ENCODE measurements at regions not wholly inside any gene's neighbourhood (a gene's known extent, or its start where the extent isn't known, plus 50 kb on each side); places are given as distances from the start of the nearest gene placed in this dataset.

DNA sequence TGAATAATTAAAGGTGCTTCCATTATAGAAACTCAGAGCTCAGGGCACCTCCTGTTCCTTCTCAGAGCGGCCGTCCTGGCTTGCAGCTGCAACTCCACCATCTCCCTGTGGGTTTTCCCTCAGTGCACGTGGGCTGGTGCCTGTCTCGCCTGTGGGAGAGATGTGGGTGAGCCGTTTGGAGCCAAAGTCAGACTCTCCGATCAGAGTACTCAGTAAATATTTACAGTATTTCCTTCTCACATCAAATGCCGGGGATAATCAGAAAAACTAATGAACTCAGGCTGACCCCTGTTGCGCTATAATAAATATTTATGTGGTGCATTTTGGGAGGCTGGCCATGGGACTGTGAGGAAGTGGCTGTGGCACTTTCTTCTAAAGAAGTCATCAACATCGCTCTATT is 155.8 kb upstream of the HABP2 start:
- H2AFZ ChIP-seq (ENCODE audit: low read depth, low read length), result no peak overlapping the region
- no peak overlapping the region for H3K9ac ChIP-seq (ENCODE audit: low read length)
- no peak overlapping the region for H3K4me2 ChIP-seq (ENCODE audit: low read length)
- TF ChIP-seq RAD21 (conservative IDR thresholded peaks at IDR 0.05) (no peak), SMC3 (conservative IDR thresholded peaks at IDR 0.05; ENCODE audit: poor library complexity) (no peak), TAF1 (IDR thresholded peaks at IDR 0.05; ENCODE audit: low read depth) (no peak)
- TF ChIP-seq, protein P1, sequence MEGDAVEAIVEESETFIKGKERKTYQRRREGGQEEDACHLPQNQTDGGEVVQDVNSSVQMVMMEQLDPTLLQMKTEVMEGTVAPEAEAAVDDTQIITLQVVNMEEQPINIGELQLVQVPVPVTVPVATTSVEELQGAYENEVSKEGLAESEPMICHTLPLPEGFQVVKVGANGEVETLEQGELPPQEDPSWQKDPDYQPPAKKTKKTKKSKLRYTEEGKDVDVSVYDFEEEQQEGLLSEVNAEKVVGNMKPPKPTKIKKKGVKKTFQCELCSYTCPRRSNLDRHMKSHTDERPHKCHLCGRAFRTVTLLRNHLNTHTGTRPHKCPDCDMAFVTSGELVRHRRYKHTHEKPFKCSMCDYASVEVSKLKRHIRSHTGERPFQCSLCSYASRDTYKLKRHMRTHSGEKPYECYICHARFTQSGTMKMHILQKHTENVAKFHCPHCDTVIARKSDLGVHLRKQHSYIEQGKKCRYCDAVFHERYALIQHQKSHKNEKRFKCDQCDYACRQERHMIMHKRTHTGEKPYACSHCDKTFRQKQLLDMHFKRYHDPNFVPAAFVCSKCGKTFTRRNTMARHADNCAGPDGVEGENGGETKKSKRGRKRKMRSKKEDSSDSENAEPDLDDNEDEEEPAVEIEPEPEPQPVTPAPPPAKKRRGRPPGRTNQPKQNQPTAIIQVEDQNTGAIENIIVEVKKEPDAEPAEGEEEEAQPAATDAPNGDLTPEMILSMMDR (IDR thresholded peaks at IDR 0.05; ENCODE audit: poor library complexity, severe bottlenecking), result no peak
- no peaks in the 10 kb centered on the region for H3K36me3 ChIP-seq (ENCODE audit: insufficient read depth, low read length)
- no peaks in the 10 kb centered on the region for H3K27me3 ChIP-seq (ENCODE audit: insufficient read depth, low read depth, low read length)
- no peak overlapping the region for H3K27ac ChIP-seq (ENCODE audit: low read length)
- no peaks in the 10 kb centered on the region for H3K9me2 ChIP-seq (ENCODE audit: insufficient read depth, low read length)
- no peaks in the 10 kb centered on the region for H4K20me1 ChIP-seq (ENCODE audit: insufficient read depth)
- no peaks in the 10 kb centered on the region for H3K9me3 ChIP-seq (ENCODE audit: low read length)
- H3K4me3 ChIP-seq (ENCODE audit: low read length), result no peak overlapping the region
- H3K79me2 ChIP-seq (replicated peaks; ENCODE audit: insufficient read depth, low read length), result no peaks in the 10 kb centered on the region
- no peaks in the 10 kb centered on the region for H3F3A ChIP-seq (ENCODE audit: insufficient read depth, low read length, poor library complexity, severe bottlenecking)

DNA sequence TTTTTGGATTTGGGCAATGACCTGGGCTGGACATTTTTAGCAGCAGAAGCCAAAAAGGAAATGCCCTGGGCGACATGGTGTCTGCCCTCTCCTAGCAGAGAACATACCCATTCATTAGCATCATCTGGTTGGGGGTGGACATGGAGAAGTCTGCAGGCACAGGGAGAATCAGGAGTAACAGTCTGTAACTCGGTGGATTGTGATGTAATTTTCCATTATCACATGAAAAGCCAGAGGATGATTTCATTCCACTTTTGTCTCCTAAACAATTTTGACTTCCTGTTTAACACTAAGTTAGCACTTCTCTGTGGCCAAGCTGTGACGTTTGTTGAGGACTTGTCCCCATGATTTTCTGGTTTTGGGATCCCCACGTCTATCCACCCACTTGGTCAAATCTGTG is 153.8 kb upstream of the HABP2 start:
- H3K4me3 ChIP-seq (ENCODE audit: low read length), result no peak overlapping the region
- H3K27me3 ChIP-seq (ENCODE audit: insufficient read depth, low read depth, low read length), result no peaks in the 10 kb centered on the region
- no peaks in the 10 kb centered on the region for H4K20me1 ChIP-seq (ENCODE audit: insufficient read depth)
- H3F3A ChIP-seq (ENCODE audit: insufficient read depth, low read length, poor library complexity, severe bottlenecking), result no peaks in the 10 kb centered on the region
- no peaks in the 10 kb centered on the region for H3K9me2 ChIP-seq (ENCODE audit: insufficient read depth, low read length)
- no peaks in the 10 kb centered on the region for H3K79me2 ChIP-seq (replicated peaks; ENCODE audit: insufficient read depth, low read length)
- no peak for TF ChIP-seq EP300 (conservative IDR thresholded peaks at IDR 0.05; ENCODE audit: poor library complexity, severe bottlenecking)
- no peak for TF ChIP-seq SMC3 (conservative IDR thresholded peaks at IDR 0.05; ENCODE audit: poor library complexity)
- no peak for TF ChIP-seq TAF1 (IDR thresholded peaks at IDR 0.05; ENCODE audit: low read depth)
- TF ChIP-seq POLR2AphosphoS5 (IDR thresholded peaks at IDR 0.05), result no peak
- no peak for TF ChIP-seq MXI1 (conservative IDR thresholded peaks at IDR 0.05; ENCODE audit: poor library complexity, severe bottlenecking)
- TF ChIP-seq, protein P1 (IDR thresholded peaks at IDR 0.05; ENCODE audit: poor library complexity, severe bottlenecking), result no peak
- no peaks in the 10 kb centered on the region for H3K9me3 ChIP-seq (ENCODE audit: low read length)
- H3K36me3 ChIP-seq (ENCODE audit: insufficient read depth, low read length), result no peaks in the 10 kb centered on the region
- no peak overlapping the region for H3K9ac ChIP-seq (ENCODE audit: low read length)
- H3K4me2 ChIP-seq (ENCODE audit: low read length), result no peak overlapping the region
- H2AFZ ChIP-seq (ENCODE audit: low read depth, low read length), result no peak overlapping the region
- H3K27ac ChIP-seq (ENCODE audit: low read length), result no peak overlapping the region

DNA sequence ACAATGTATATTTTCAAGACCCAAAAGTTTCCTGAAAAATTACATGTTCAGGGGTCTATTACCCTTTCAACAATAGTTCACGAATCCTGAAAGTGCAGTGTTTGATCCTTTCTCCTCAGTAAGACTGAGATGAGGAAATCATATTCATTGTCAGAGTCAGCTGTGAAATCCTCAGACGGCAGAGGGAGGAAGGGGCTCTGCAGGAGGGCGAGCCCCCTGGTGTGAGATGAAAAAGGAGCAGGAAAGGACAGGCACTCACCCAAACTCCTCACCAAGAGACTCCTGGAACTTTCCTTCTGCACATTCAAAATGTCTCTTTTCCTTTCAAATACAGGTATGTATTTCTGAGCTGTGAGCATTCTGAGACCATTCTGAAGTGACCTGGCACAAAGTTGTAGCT is 150.3 kb upstream of the HABP2 start:
- no peaks in the 10 kb centered on the region for H3K9me3 ChIP-seq (ENCODE audit: low read length)
- no peak overlapping the region for H3K27ac ChIP-seq (ENCODE audit: low read length)
- no peaks in the 10 kb centered on the region for H3K27me3 ChIP-seq (ENCODE audit: insufficient read depth, low read depth, low read length)
- H3F3A ChIP-seq (ENCODE audit: insufficient read depth, low read length, poor library complexity, severe bottlenecking), result no peaks in the 10 kb centered on the region
- H3K9me2 ChIP-seq (ENCODE audit: insufficient read depth, low read length), result no peaks in the 10 kb centered on the region
- TF ChIP-seq, protein P1 (IDR thresholded peaks at IDR 0.05; ENCODE audit: poor library complexity, severe bottlenecking), result no peak
- TF ChIP-seq EZH2 (IDR thresholded peaks at IDR 0.05; ENCODE audit: borderline replicate concordance, insufficient read depth, low read length, poor library complexity, severe bottlenecking), result no peak
- TF ChIP-seq POLR2AphosphoS5 (IDR thresholded peaks at IDR 0.05), result no peak
- TF ChIP-seq, protein P2, sequence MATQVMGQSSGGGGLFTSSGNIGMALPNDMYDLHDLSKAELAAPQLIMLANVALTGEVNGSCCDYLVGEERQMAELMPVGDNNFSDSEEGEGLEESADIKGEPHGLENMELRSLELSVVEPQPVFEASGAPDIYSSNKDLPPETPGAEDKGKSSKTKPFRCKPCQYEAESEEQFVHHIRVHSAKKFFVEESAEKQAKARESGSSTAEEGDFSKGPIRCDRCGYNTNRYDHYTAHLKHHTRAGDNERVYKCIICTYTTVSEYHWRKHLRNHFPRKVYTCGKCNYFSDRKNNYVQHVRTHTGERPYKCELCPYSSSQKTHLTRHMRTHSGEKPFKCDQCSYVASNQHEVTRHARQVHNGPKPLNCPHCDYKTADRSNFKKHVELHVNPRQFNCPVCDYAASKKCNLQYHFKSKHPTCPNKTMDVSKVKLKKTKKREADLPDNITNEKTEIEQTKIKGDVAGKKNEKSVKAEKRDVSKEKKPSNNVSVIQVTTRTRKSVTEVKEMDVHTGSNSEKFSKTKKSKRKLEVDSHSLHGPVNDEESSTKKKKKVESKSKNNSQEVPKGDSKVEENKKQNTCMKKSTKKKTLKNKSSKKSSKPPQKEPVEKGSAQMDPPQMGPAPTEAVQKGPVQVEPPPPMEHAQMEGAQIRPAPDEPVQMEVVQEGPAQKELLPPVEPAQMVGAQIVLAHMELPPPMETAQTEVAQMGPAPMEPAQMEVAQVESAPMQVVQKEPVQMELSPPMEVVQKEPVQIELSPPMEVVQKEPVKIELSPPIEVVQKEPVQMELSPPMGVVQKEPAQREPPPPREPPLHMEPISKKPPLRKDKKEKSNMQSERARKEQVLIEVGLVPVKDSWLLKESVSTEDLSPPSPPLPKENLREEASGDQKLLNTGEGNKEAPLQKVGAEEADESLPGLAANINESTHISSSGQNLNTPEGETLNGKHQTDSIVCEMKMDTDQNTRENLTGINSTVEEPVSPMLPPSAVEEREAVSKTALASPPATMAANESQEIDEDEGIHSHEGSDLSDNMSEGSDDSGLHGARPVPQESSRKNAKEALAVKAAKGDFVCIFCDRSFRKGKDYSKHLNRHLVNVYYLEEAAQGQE (IDR thresholded peaks at IDR 0.05; ENCODE audit: borderline replicate concordance), result no peak
- no peak for TF ChIP-seq RAD21 (conservative IDR thresholded peaks at IDR 0.05)
- no peak for TF ChIP-seq SMC3 (conservative IDR thresholded peaks at IDR 0.05; ENCODE audit: poor library complexity)
- no peak for TF ChIP-seq TAF1 (IDR thresholded peaks at IDR 0.05; ENCODE audit: low read depth)
- TF ChIP-seq EP300 (conservative IDR thresholded peaks at IDR 0.05; ENCODE audit: poor library complexity, severe bottlenecking), result no peak
- no peaks in the 10 kb centered on the region for H3K36me3 ChIP-seq (ENCODE audit: insufficient read depth, low read length)
- no peaks in the 10 kb centered on the region for H4K20me1 ChIP-seq (ENCODE audit: insufficient read depth)
- H3K79me2 ChIP-seq (replicated peaks; ENCODE audit: insufficient read depth, low read length), result no peaks in the 10 kb centered on the region
- no peak overlapping the region for H3K9ac ChIP-seq (ENCODE audit: low read length)
- H3K4me2 ChIP-seq (ENCODE audit: low read length), result no peak overlapping the region
- no peak overlapping the region for H3K4me3 ChIP-seq (ENCODE audit: low read length)
- H2AFZ ChIP-seq (ENCODE audit: low read depth, low read length), result no peak overlapping the region
